ENCODE measurements at regions not wholly inside any gene's neighbourhood (a gene's known extent, or its start where the extent isn't known, plus 50 kb on each side); places are given as distances from the start of the nearest gene placed in this dataset.
A peak's percentile ranks its signal among the peaks of the same experiment; 100 is the strongest.

- TF ChIP-seq POLR2AphosphoS5 (IDR thresholded peaks at IDR 0.05) (no peak), CTCF (IDR thresholded peaks at IDR 0.05) (peak in 3 of 5 experiments; percentile 8 to 16 (median 13)), POLR2A (IDR thresholded peaks at IDR 0.05) (no peak)
Observed at GRCh38 chr3:17810759-17811158, 68.3 kb upstream of the TBC1D5 start.
